ENCODE measurements at regions not wholly inside any gene's neighbourhood (a gene's known extent, or its start where the extent isn't known, plus 50 kb on each side); places are given as distances from the start of the nearest gene placed in this dataset.
"Not testable (repeated sequence)": the region's sequence is repeated elsewhere in the genome, so short reads cannot be mapped to it uniquely, and the experiment has no call there.

GRCh38 chr6:74888741-74889140 is 317.1 kb downstream of the COL12A1 start:
- TF ChIP-seq CTCF (IDR thresholded peaks at IDR 0.05); POLR2A (IDR thresholded peaks at IDR 0.05); POLR2AphosphoS5 (IDR thresholded peaks at IDR 0.05; ENCODE audit: insufficient read depth in 1 of 2, low read depth in 1 of 2): not testable (repeated sequence)

Measured in vagina (tissue), 2 donors.